Jurkat, Clone E6-1 (cell line): ENCODE measurements at regions not wholly inside any gene's neighbourhood (a gene's known extent, or its start where the extent isn't known, plus 50 kb on each side); places are given as distances from the start of the nearest gene placed in this dataset.

Experiments used
- DNase-seq: peaks from one replicate; pipeline ENCODE4 v3.0.0-alpha.2; 2011; ENCODE audit warnings: low read depth, low spot score
- H3K4me3 ChIP-seq: 2 replicates; pipeline ENCODE4 v1.5.1; 2011; ENCODE audit warnings: mild to moderate bottlenecking, low read length, control low read depth, moderate library complexity

GRCh38 chr5:174303437-174304045 is 258.0 kb downstream of the NSG2 start:
- DNase-seq, result no peak
- no peak overlapping the region for H3K4me3 ChIP-seq

GRCh38 chr5:174305241-174305681 is 259.8 kb downstream of the NSG2 start:
- no peak overlapping the region for H3K4me3 ChIP-seq
- DNase-seq, result no peak

- H3K4me3 ChIP-seq, result no peak overlapping the region
- no peak for DNase-seq
These were observed 261.0 kb downstream of the NSG2 start for GRCh38 chr5:174306345-174307030.

GRCh38 chr5:174307031-174307408 is 261.5 kb downstream of the NSG2 start:
- H3K4me3 ChIP-seq, result no peak overlapping the region
- no peak for DNase-seq

- no peak overlapping the region for H3K4me3 ChIP-seq
- DNase-seq, result no peak
These were observed 262.3 kb downstream of the NSG2 start for GRCh38 chr5:174307656-174308271.

GRCh38 chr5:174309131-174309795 is 263.8 kb downstream of the NSG2 start:
- no peak for DNase-seq
- no peak overlapping the region for H3K4me3 ChIP-seq

- no peak overlapping the region for H3K4me3 ChIP-seq
- no peak for DNase-seq
These were observed 264.7 kb downstream of the NSG2 start for GRCh38 chr5:174310243-174310642.

- H3K4me3 ChIP-seq, result no peak overlapping the region
- DNase-seq, result no peak
These were observed 265.2 kb downstream of the NSG2 start for GRCh38 chr5:174310706-174311105.

GRCh38 chr5:174311121-174311520 is 265.6 kb downstream of the NSG2 start:
- no peak for DNase-seq
- H3K4me3 ChIP-seq, result no peak overlapping the region

GRCh38 chr5:174311531-174312269 is 266.2 kb downstream of the NSG2 start:
- no peak overlapping the region for H3K4me3 ChIP-seq
- peak; percentile 6 for DNase-seq

- H3K4me3 ChIP-seq, result no peak overlapping the region
- DNase-seq, result no peak
These were observed 266.7 kb downstream of the NSG2 start for GRCh38 chr5:174312270-174312617.

GRCh38 chr5:174312641-174313040 is 267.1 kb downstream of the NSG2 start:
- H3K4me3 ChIP-seq, result no peak overlapping the region
- no peak for DNase-seq

- H3K4me3 ChIP-seq, result no peak overlapping the region
- DNase-seq, result no peak
These were observed 268.1 kb downstream of the NSG2 start for GRCh38 chr5:174313615-174314014.

- H3K4me3 ChIP-seq, result no peak overlapping the region
- no peak for DNase-seq
These were observed 268.8 kb downstream of the NSG2 start for GRCh38 chr5:174314261-174314660.

GRCh38 chr5:174315471-174315870 is 270.0 kb downstream of the NSG2 start:
- DNase-seq, result no peak
- no peak overlapping the region for H3K4me3 ChIP-seq

- H3K4me3 ChIP-seq, result no peak overlapping the region
- no peak for DNase-seq
These were observed 270.4 kb downstream of the NSG2 start for GRCh38 chr5:174315871-174316270.

GRCh38 chr5:174316326-174316725 is 270.8 kb downstream of the NSG2 start:
- DNase-seq, result no peak
- no peak overlapping the region for H3K4me3 ChIP-seq

- DNase-seq, result no peak
- H3K4me3 ChIP-seq, result no peak overlapping the region
These were observed 271.9 kb downstream of the NSG2 start for GRCh38 chr5:174317256-174317894.

- H3K4me3 ChIP-seq, result no peak overlapping the region
- no peak for DNase-seq
These were observed 273.1 kb downstream of the NSG2 start for GRCh38 chr5:174318578-174318977.
